Activated CD4-positive, alpha-beta T cell treated with anti-CD3 and anti-CD28 coated beads, Interleukin-2, amount 50 U/mL, for 16 hours (primary cell): ENCODE measurements at regions not wholly inside any gene's neighbourhood (a gene's known extent, or its start where the extent isn't known, plus 50 kb on each side); places are given as distances from the start of the nearest gene placed in this dataset.
"Not testable (repeated sequence)": the region's sequence is repeated elsewhere in the genome, so short reads cannot be mapped to it uniquely, and the experiment has no call there.

Source experiments
- DNase-seq: peaks from one replicate; pipeline ENCODE4 v3.0.0-alpha.2; 2020

- DNase-seq: no peak
Observed at GRCh38 chr3:5767304-5767703, 579.8 kb downstream of the EDEM1 start.

- DNase-seq: no peak
Observed at GRCh38 chr3:5768281-5768945, 580.9 kb downstream of the EDEM1 start.

- DNase-seq: no peak
Observed at GRCh38 chr3:5769825-5770224, 582.3 kb downstream of the EDEM1 start.

GRCh38 chr3:5774337-5774736 is 586.8 kb downstream of the EDEM1 start:
- no peak for DNase-seq

- not testable (repeated sequence) for DNase-seq
Observed at GRCh38 chr3:5775100-5775499, 587.6 kb downstream of the EDEM1 start.

- DNase-seq: no peak
Observed at GRCh38 chr3:5784690-5785089, 597.2 kb downstream of the EDEM1 start.

GRCh38 chr3:5787861-5788488 is 600.5 kb downstream of the EDEM1 start:
- DNase-seq: no peak

- DNase-seq: no peak
Observed at GRCh38 chr3:5788496-5788895, 601.0 kb downstream of the EDEM1 start.

GRCh38 chr3:5791558-5791957 is 604.1 kb downstream of the EDEM1 start:
- DNase-seq: no peak

- DNase-seq: no peak
Observed at GRCh38 chr3:5796541-5796940, 609.0 kb downstream of the EDEM1 start.

GRCh38 chr3:5798809-5799208 is 611.3 kb downstream of the EDEM1 start:
- DNase-seq: no peak

- DNase-seq: no peak
Observed at GRCh38 chr3:5799398-5799797, 611.9 kb downstream of the EDEM1 start.

- DNase-seq: no peak
Observed at GRCh38 chr3:5800965-5801364, 613.5 kb downstream of the EDEM1 start.

GRCh38 chr3:5806192-5806591 is 618.7 kb downstream of the EDEM1 start:
- no peak for DNase-seq

- DNase-seq: no peak
Observed at GRCh38 chr3:5809586-5810246, 622.2 kb downstream of the EDEM1 start.

GRCh38 chr3:5811016-5811415 is 623.5 kb downstream of the EDEM1 start:
- no peak for DNase-seq

GRCh38 chr3:5813521-5813920 is 626.0 kb downstream of the EDEM1 start:
- no peak for DNase-seq

GRCh38 chr3:5822843-5823242 is 635.3 kb downstream of the EDEM1 start:
- DNase-seq: no peak

GRCh38 chr3:5826467-5826866 is 639.0 kb downstream of the EDEM1 start:
- DNase-seq: no peak

- DNase-seq: no peak
Observed at GRCh38 chr3:5828251-5828650, 640.7 kb downstream of the EDEM1 start.

GRCh38 chr3:5840056-5840455 is 652.5 kb downstream of the EDEM1 start:
- DNase-seq: no peak

GRCh38 chr3:5841599-5841998 is 654.1 kb downstream of the EDEM1 start:
- DNase-seq: no peak

- no peak for DNase-seq
Observed at GRCh38 chr3:5846261-5846660, 658.8 kb downstream of the EDEM1 start.

GRCh38 chr3:5861151-5861550 is 673.6 kb downstream of the EDEM1 start:
- no peak for DNase-seq
